Amygdala (tissue), 56 donors: ENCODE measurements at regions not wholly inside any gene's neighbourhood (a gene's known extent, or its start where the extent isn't known, plus 50 kb on each side); places are given as distances from the start of the nearest gene placed in this dataset.

ENCODE experiments used
- DNase-seq, 56 donors: peaks; one replicate each; lab custom pipeline; 2025; lab: John Stamatoyannopoulos, UW

- no peak for DNase-seq
These were observed 62.7 kb upstream of the BRINP3 start for GRCh38 chr1:190540366-190540765.

GRCh38 chr1:190551638-190552037 lies 74.0 kb upstream of the BRINP3 start:
- DNase-seq, result no peak

GRCh38 chr1:190560161-190560681 lies 82.6 kb upstream of the BRINP3 start:
- DNase-seq, result no peak

GRCh38 chr1:190563230-190563629 lies 85.6 kb upstream of the BRINP3 start:
- DNase-seq, result no peak

GRCh38 chr1:190564117-190564516 lies 86.5 kb upstream of the BRINP3 start:
- DNase-seq, result no peak

- no peak for DNase-seq
These were observed 100.4 kb upstream of the BRINP3 start for GRCh38 chr1:190578017-190578416.

GRCh38 chr1:190578526-190578925 lies 100.9 kb upstream of the BRINP3 start:
- peak in 1 of 56 donors; percentile 2 for DNase-seq

- DNase-seq, result no peak
These were observed 102.0 kb upstream of the BRINP3 start for GRCh38 chr1:190579552-190580193.

GRCh38 chr1:190583862-190584261 lies 106.2 kb upstream of the BRINP3 start:
- no peak for DNase-seq

- DNase-seq, result no peak
These were observed 110.8 kb upstream of the BRINP3 start for GRCh38 chr1:190588424-190588823.

- DNase-seq, result no peak
These were observed 117.8 kb upstream of the BRINP3 start for GRCh38 chr1:190595438-190595837.

GRCh38 chr1:190597294-190597693 lies 119.6 kb upstream of the BRINP3 start:
- no peak for DNase-seq

GRCh38 chr1:190599670-190600069 lies 122.0 kb upstream of the BRINP3 start:
- no peak for DNase-seq

GRCh38 chr1:190602325-190602724 lies 124.7 kb upstream of the BRINP3 start:
- DNase-seq, result no peak

GRCh38 chr1:190608282-190608681 lies 130.6 kb upstream of the BRINP3 start:
- DNase-seq, result no peak

- no peak for DNase-seq
These were observed 138.2 kb upstream of the BRINP3 start for GRCh38 chr1:190615818-190616217.

GRCh38 chr1:190616235-190616634 lies 138.6 kb upstream of the BRINP3 start:
- no peak for DNase-seq

- no peak for DNase-seq
These were observed 142.1 kb upstream of the BRINP3 start for GRCh38 chr1:190619724-190620123.

- DNase-seq, result no peak
These were observed 155.8 kb upstream of the BRINP3 start for GRCh38 chr1:190633488-190633887.

GRCh38 chr1:190634134-190634533 lies 156.5 kb upstream of the BRINP3 start:
- no peak for DNase-seq

- DNase-seq, result no peak
These were observed 171.9 kb upstream of the BRINP3 start for GRCh38 chr1:190649553-190649952.

GRCh38 chr1:190658907-190659306 lies 181.2 kb upstream of the BRINP3 start:
- no peak for DNase-seq

- DNase-seq, result no peak
These were observed 186.3 kb upstream of the BRINP3 start for GRCh38 chr1:190663962-190664361.
